Osteoblast (primary cell): ENCODE measurements at regions not wholly inside any gene's neighbourhood (a gene's known extent, or its start where the extent isn't known, plus 50 kb on each side); places are given as distances from the start of the nearest gene placed in this dataset.

ENCODE experiments used
- DNase-seq: peaks from one replicate; pipeline ENCODE4 v3.0.0; 2011; ENCODE audit warnings: low spot score, mixed read lengths; ENCODE audit not compliant: insufficient read length; ENCODE audit errors: missing footprints
- H2AFZ ChIP-seq: 2 replicates; pipeline ENCODE4 v1.6.0; 2011; ENCODE audit warnings: mild to moderate bottlenecking, low read length
- H3K27ac ChIP-seq: 2 replicates; pipeline ENCODE4 v1.5.1; 2011; ENCODE audit warnings: mild to moderate bottlenecking, low read depth, low read length, moderate library complexity
- H3K27me3 ChIP-seq: 2 replicates; pipeline ENCODE4 v1.6.0; 2012; ENCODE audit warnings: mild to moderate bottlenecking, control low read depth, inconsistent platforms, low read length, moderate library complexity; ENCODE audit not compliant: insufficient read depth
- H3K36me3 ChIP-seq: 2 replicates; pipeline ENCODE4 v1.5.1; 2011; ENCODE audit warnings: mild to moderate bottlenecking, low read length, control low read depth, moderate library complexity; ENCODE audit not compliant: insufficient read depth
- H3K4me1 ChIP-seq: 2 replicates; pipeline ENCODE4 v1.5.1; 2011; ENCODE audit warnings: mild to moderate bottlenecking, low read length, control low read depth, moderate library complexity; ENCODE audit not compliant: insufficient read depth
- H3K4me2 ChIP-seq: 2 replicates; pipeline ENCODE4 v1.6.0; 2011; ENCODE audit warnings: mild to moderate bottlenecking, low read length; ENCODE audit not compliant: insufficient read depth
- H3K4me3 ChIP-seq: fragments of 200-600 bp; sonication (generic); 3 replicates; pipeline ENCODE4 v1.5.1; 2012; ENCODE audit warnings: mild to moderate bottlenecking, low read length, inconsistent platforms; ENCODE audit not compliant: insufficient read depth
- H3K79me2 ChIP-seq: 2 replicates; pipeline ENCODE4 v1.6.0; 2012; ENCODE audit warnings: mild to moderate bottlenecking, low read length, control low read depth, inconsistent platforms; ENCODE audit not compliant: insufficient read depth
- H3K9me3 ChIP-seq: 2 replicates; pipeline ENCODE4 v1.5.1; 2011; ENCODE audit warnings: low read depth, low read length, control low read depth
- H4K20me1 ChIP-seq: 2 replicates; pipeline ENCODE4 v1.6.0; 2012; ENCODE audit warnings: mild to moderate bottlenecking, low read length, control low read depth; ENCODE audit not compliant: insufficient read depth
- TF ChIP-seq, protein P1 (sequence below): IDR thresholded peaks from 2 replicates; pipeline ENCODE4 v1.5.1; 2011; ENCODE audit warnings: mild to moderate bottlenecking, low read depth, low read length, moderate library complexity; ENCODE audit errors: extremely low read depth

DNA sequence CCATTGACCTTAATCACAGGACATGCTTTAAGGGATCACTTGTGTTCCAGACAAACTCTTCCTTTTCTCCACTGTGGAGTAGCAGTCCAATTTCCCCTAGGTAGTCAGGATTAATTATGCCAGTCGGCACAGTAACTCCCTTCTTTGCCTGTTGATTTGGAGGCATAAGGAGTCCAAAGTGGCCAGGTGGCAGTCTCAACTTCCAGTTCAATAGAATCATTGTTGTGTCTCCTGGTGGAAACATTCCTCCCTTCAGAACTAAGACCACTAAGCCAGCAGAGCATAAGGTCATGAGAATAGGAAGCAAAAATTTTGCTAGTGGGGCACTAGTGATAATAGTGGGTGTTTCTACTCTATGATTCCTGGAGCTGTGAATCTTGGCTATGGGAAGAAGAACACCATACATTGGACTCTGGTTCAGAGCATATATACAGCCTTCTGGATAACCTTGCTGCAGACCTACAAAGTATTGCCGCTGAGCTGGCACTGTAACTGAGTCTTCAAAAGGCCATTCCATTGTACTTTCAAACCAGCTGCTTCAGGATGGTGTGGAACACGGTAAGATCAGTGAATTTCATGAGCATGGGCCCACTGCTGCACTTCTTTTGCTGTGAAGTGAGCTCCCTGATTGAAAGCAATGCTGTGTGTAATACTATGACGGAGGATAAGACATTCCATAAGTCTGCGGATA, 147.3 kb upstream of the MAX start:
- Histone ChIP-seq H3K27ac (no peak overlapping the region), H3K4me1 (peaks cover 8% of the 10 kb centered on the region), H3K9me3 (no peaks in the 10 kb centered on the region), H3K36me3 (no peaks in the 10 kb centered on the region), H3K27me3 (no peaks in the 10 kb centered on the region), H3K4me2 (no peak overlapping the region), H3K79me2 (no peaks in the 10 kb centered on the region), H4K20me1 (no peaks in the 10 kb centered on the region), H2AFZ (no peak overlapping the region), H3K4me3 (no peak overlapping the region)
- TF ChIP-seq, protein P1, sequence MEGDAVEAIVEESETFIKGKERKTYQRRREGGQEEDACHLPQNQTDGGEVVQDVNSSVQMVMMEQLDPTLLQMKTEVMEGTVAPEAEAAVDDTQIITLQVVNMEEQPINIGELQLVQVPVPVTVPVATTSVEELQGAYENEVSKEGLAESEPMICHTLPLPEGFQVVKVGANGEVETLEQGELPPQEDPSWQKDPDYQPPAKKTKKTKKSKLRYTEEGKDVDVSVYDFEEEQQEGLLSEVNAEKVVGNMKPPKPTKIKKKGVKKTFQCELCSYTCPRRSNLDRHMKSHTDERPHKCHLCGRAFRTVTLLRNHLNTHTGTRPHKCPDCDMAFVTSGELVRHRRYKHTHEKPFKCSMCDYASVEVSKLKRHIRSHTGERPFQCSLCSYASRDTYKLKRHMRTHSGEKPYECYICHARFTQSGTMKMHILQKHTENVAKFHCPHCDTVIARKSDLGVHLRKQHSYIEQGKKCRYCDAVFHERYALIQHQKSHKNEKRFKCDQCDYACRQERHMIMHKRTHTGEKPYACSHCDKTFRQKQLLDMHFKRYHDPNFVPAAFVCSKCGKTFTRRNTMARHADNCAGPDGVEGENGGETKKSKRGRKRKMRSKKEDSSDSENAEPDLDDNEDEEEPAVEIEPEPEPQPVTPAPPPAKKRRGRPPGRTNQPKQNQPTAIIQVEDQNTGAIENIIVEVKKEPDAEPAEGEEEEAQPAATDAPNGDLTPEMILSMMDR, result no peak
- no peak for DNase-seq

DNA sequence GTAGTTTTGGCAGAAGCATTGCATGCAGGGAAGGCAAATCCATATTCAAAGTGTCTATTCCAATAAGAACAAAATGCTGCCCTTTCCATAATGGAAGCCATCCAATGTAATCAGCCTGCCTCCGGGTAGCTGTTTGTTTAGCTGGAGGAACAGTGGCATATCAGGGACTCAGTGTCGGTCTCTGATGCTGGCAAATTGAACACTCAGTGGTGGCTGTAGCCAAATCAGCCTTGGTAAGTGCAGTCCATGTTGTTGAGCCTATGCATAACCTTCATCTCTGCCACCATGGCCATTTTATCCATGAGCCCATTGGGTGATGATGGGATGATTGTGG, 147.8 kb upstream of the MAX start:
- Histone ChIP-seq H3K9me3 (no peaks in the 10 kb centered on the region), H3K36me3 (no peaks in the 10 kb centered on the region), H3K27me3 (no peaks in the 10 kb centered on the region), H4K20me1 (no peaks in the 10 kb centered on the region), H3K4me3 (no peak overlapping the region), H3K4me2 (no peak overlapping the region), H3K27ac (no peak overlapping the region), H2AFZ (no peak overlapping the region), H3K4me1 (peaks cover 9% of the 10 kb centered on the region), H3K79me2 (no peaks in the 10 kb centered on the region)
- no peak for DNase-seq
- TF ChIP-seq, protein P1, result no peak

DNA sequence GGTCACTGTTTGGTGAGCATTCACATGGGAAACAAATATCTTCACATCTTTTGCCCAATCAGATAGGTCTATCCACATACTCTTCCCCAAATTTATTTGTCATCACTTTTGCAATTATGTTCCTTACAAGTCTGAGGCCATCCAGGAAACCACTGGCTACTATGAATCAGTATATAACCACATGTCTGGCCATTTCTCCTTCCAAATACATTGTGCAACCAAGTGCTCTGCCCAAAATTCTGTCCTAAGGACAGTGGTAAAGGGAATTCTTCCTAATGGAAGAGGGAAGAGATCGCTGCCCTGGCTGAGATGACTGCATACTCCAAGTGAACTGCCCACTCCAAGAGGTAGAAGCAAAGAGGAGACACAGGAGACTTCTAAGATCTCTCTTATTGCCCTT, 148.9 kb upstream of the MAX start:
- no peaks in the 10 kb centered on the region for H4K20me1 ChIP-seq
- no peak overlapping the region for H2AFZ ChIP-seq
- no peaks in the 10 kb centered on the region for H3K27me3 ChIP-seq
- H3K4me2 ChIP-seq, result peak overlapping the region; percentile 7
- TF ChIP-seq, protein P1, result no peak
- peak overlapping the region; percentile 58 for H3K27ac ChIP-seq
- no peaks in the 10 kb centered on the region for H3K9me3 ChIP-seq
- H3K4me3 ChIP-seq, result no peak overlapping the region
- H3K79me2 ChIP-seq, result no peaks in the 10 kb centered on the region
- no peaks in the 10 kb centered on the region for H3K36me3 ChIP-seq
- peaks cover 15% of the 10 kb centered on the region for H3K4me1 ChIP-seq
- peak; percentile 91 for DNase-seq

DNA sequence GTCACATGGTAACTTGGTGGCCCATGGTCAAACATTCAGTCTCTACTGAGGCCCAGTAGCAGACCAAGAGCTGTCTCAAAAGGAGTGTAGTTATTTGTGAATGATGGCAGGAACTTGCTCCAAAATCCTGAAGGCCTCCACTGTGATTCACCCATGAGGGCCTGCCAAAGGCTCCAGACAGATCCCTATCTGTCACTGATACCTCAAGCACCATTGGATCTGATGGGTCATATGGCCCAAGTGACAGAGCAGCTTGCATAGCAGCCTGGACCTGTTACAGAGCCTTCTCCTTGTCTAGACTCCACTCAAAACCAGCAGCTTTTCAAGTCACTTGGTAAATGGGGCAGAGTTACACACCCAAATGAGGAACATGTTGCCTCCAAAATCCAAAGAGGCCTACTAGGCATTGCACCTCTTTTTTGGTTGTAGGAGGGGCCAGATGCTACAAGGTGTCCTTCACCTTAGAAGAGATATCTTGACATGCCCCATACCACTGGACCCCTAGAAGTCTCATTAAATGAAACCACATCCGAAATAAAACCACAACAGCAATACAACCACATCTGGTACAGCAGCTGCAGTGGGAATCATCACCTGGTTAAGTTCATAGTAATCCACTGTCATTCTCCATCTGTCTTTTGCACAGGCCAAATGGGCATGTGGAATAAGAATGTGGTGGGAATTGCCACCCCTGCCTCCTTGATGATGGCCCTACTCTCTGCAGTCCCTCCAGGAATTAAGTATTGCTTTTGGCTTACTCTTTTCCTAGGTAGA, 150.4 kb upstream of the MAX start:
- no peaks in the 10 kb centered on the region for H3K9me3 ChIP-seq
- no peak overlapping the region for H3K4me2 ChIP-seq
- H3K36me3 ChIP-seq, result no peaks in the 10 kb centered on the region
- H3K4me3 ChIP-seq, result no peak overlapping the region
- H3K79me2 ChIP-seq, result no peaks in the 10 kb centered on the region
- no peaks in the 10 kb centered on the region for H3K27me3 ChIP-seq
- no peak for DNase-seq
- TF ChIP-seq, protein P1, result no peak
- H4K20me1 ChIP-seq, result no peaks in the 10 kb centered on the region
- H3K4me1 ChIP-seq, result peaks cover 17% of the 10 kb centered on the region
- H2AFZ ChIP-seq, result no peak overlapping the region
- H3K27ac ChIP-seq, result peak overlapping the region; percentile 22
